D721Med (cell line): ENCODE measurements at regions not wholly inside any gene's neighbourhood (a gene's known extent, or its start where the extent isn't known, plus 50 kb on each side); places are given as distances from the start of the nearest gene placed in this dataset.

ENCODE experiments used
- DNase-seq: peaks from one replicate; pipeline ENCODE4 v3.0.0; 2011; ENCODE audit warnings: low spot score; ENCODE audit not compliant: insufficient read length
- FAIRE-seq: peaks from 2 replicates; lab custom pipeline; 2011; peaks lifted over from hg19 to GRCh38; lab: Jason Lieb, UNC
- TF ChIP-seq, protein P1 (sequence below): IDR thresholded peaks from 2 replicates; pipeline ENCODE4 v1.5.1; 2012; ENCODE audit warnings: mild to moderate bottlenecking, control low read depth; ENCODE audit not compliant: insufficient read depth; ENCODE audit errors: missing control alignments

DNA sequence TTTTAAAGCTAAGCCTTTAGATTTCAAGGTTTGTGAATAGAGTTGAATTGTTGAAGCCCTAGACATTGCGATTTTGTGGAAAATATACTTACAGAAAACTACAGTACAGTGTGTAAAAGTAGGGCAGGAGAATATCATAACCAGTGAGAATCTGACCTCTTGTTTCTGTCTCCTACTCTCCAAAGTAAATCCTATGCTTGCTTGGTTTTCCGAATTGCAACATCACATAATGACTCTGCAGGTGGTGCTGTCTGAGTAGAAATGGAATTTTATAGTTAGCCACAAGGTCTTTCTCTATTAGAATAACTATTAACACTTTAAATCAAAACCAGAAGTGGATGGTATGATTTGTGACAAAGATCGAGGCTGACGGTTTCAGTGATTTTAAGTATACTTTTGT is 505.6 kb downstream of the RAPGEF2 start:
- FAIRE-seq (no peak), DNase-seq (no peak)
- TF ChIP-seq, protein P1, sequence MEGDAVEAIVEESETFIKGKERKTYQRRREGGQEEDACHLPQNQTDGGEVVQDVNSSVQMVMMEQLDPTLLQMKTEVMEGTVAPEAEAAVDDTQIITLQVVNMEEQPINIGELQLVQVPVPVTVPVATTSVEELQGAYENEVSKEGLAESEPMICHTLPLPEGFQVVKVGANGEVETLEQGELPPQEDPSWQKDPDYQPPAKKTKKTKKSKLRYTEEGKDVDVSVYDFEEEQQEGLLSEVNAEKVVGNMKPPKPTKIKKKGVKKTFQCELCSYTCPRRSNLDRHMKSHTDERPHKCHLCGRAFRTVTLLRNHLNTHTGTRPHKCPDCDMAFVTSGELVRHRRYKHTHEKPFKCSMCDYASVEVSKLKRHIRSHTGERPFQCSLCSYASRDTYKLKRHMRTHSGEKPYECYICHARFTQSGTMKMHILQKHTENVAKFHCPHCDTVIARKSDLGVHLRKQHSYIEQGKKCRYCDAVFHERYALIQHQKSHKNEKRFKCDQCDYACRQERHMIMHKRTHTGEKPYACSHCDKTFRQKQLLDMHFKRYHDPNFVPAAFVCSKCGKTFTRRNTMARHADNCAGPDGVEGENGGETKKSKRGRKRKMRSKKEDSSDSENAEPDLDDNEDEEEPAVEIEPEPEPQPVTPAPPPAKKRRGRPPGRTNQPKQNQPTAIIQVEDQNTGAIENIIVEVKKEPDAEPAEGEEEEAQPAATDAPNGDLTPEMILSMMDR = no peak

DNA sequence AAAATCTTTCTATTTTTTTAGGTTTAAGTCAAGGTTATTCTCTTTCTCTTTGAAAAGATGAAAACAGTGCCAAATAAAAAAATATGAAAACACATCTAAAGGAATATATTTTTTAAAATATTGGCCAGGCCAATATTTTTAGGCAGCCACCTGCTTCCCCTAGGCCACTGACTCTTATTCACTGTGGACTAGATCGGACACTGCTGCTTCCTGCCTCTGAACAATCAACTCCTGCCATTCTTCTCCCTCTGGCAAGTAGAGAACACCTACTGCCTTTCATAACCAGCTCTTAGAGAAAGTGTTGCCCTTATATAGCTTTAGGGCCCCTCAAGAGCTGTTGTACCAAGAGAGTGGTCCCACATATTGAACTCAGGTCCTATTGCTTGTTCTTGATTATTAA is 529.2 kb downstream of the RAPGEF2 start:
- no peak for FAIRE-seq
- TF ChIP-seq, protein P1 = no peak
- DNase-seq = no peak

DNA sequence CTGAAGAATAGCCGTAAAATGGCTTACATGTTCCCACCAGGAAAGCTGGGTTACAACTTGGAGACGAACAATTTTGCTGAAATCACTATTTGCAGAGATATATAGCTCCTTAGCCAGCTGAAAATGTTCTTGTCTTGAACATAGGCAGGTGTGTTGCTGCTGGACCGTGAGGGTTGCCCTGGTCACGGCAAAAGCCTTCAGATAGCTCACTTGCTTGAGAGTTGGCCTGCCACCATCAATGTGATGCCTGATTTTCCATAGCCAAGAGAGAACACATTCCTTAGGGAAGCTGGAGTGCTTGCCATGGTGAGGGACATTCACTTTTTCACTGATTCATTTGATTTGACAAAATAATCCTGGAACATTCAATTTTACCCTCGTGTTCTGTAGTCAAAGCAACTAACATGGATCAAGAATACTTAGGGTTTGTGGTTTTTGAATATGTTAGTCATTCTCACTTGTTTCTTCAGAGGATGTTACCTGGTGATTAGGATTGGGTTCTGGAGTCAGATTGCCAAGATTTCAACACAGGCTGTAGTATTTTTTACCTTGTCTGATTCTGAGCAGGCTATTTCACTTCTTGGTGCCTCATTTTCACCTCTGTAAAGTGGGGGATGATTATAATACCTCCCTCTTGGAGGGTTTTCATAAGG is 536.9 kb downstream of the RAPGEF2 start:
- DNase-seq = no peak
- no peak for FAIRE-seq
- TF ChIP-seq, protein P1 = no peak

DNA sequence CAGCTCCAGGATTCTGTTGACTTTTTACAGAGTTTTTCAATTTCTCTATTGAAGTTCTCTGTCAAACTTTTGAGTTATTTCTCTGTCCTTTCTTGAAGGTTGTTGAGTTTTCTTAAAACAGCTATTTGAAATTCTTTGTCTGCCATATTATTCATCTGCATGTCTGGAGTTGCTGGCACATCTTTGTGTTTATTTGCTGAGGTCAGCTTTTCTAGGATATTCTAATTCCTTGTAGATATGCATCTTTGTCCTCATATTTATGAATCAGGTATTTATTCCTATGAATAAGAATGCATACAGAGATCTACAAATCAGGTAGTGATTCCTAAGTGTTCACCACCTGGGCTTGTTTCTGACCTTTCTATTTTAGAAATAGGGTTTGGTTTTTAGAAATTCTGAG is 546.4 kb downstream of the RAPGEF2 start:
- DNase-seq = no peak
- FAIRE-seq = no peak

DNA sequence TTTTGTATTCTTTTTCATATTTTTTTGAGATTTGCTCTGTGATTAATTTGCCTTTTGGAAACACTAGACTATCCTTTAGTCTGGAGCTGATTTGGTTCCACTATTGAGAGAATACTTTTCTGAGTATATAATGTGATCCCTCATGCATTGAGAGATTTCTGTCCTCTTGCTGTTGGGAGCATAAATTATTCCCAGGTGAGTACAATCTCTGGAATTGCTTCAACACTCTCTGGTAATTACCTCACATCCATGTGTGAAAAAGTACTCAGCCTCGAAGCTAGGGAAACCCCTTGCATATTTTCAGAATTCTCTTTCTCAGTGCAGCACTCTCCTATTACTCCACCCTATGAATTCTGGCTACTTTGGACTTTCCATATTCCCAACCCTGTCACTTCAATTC is 550.0 kb downstream of the RAPGEF2 start:
- TF ChIP-seq, protein P1 = no peak
- FAIRE-seq (no peak), DNase-seq (no peak)

More for the DNA sequence above, 546.4 kb downstream of the RAPGEF2 start:
- TF ChIP-seq, protein P1 = no peak

DNA sequence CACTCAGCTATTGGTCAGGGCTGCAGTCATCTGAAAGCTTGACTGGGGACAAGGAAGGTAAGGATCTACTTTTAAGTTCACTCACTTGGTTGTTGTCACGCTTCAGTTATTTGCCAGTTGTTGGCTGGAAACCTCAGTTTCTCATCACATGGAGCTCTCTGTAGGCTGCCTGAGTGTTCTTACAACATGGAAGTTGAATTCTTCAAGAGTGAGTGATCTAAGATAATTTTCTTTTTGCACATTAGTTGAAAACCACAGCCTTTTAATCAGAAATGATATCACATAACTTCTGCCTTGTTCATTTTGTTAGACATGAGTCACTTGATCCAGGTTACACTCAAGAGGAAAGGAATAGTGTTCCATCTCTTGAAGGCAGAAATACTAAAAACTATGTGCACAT is 552.7 kb downstream of the RAPGEF2 start:
- DNase-seq = no peak
- TF ChIP-seq, protein P1 = no peak
- FAIRE-seq = no peak

DNA sequence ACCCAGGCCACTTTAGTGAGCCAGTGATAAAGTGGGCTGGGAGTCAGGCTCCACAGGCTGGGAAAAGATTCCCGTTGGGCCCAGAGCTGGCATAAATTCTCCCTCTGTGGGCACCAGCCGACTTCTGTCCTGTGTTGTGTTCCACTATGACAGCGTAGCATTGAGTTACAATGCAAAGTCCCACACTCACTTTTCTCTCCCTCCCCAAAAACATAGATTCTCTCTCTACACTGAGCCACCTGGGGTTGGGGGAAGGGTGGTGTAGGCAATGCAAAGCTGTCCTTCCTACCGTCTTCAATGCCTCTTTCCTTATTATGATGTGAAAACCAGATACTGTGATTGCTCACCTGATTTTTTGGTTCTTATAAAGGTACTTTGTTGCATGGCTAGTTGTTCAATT is 566.2 kb downstream of the RAPGEF2 start:
- TF ChIP-seq, protein P1 = no peak
- no peak for FAIRE-seq
- no peak for DNase-seq
